ENCODE measurements at regions not wholly inside any gene's neighbourhood (a gene's known extent, or its start where the extent isn't known, plus 50 kb on each side); places are given as distances from the start of the nearest gene placed in this dataset.

GRCh38 chr1:227440182-227440581, 121.9 kb upstream of the CDC42BPA start:
- Histone ChIP-seq H3K4me1 (peaks cover 3% of the 10 kb centered on the region; the same call in 1 of the 2 replicates), H3K9me3 (no peaks in the 10 kb centered on the region), H3K4me3 (no peak overlapping the region), H3K27me3 (ENCODE audit: low read depth) (no peaks in the 10 kb centered on the region), H3K36me3 (replicated peaks) (no peaks in the 10 kb centered on the region)
- DNase-seq (ENCODE audit: low spot score in 2 of 2) = no peak
- in situ Hi-C loops (cut with MboI; ENCODE audit: low sequenced_read_pairs) = no loop called here

- Histone ChIP-seq H3K4me1 (peaks cover 3% of the 10 kb centered on the region; the same call in 1 of the 2 replicates), H3K4me3 (peak overlapping the region; percentile 7; the same call in 1 of the 2 replicates), H3K36me3 (replicated peaks) (no peaks in the 10 kb centered on the region), H3K9me3 (no peaks in the 10 kb centered on the region), H3K27me3 (ENCODE audit: low read depth) (no peaks in the 10 kb centered on the region)
- peak; percentile 26 to 71 for DNase-seq (ENCODE audit: low spot score in 2 of 2)
- in situ Hi-C loops (cut with MboI; ENCODE audit: low sequenced_read_pairs) = loop anchor here (10.0 kb wide), 1 partner anchor 803 kb away; no protein-coding TSS in a partner anchor
These were observed 119.3 kb upstream of the CDC42BPA start for GRCh38 chr1:227437495-227438008.

- no peak overlapping the region for H3K4me3 ChIP-seq
- no peaks in the 10 kb centered on the region for H3K9me3 ChIP-seq
- H3K27me3 ChIP-seq (ENCODE audit: low read depth) = no peaks in the 10 kb centered on the region
- H3K4me1 ChIP-seq = peaks cover 11% of the 10 kb centered on the region
- H3K36me3 ChIP-seq (replicated peaks) = no peaks in the 10 kb centered on the region
- in situ Hi-C loops (cut with MboI; ENCODE audit: low sequenced_read_pairs) = loop anchor here (10.0 kb wide), 1 partner anchor 800 kb away; no protein-coding TSS in a partner anchor
- no peak for DNase-seq (ENCODE audit: low spot score in 2 of 2)
These were observed 116.6 kb upstream of the CDC42BPA start for GRCh38 chr1:227434808-227435444.

GRCh38 chr1:227433663-227434341, 115.5 kb upstream of the CDC42BPA start:
- peaks cover 8% of the 10 kb centered on the region for H3K4me1 ChIP-seq
- H3K27me3 ChIP-seq (ENCODE audit: low read depth) = no peaks in the 10 kb centered on the region
- in situ Hi-C loops (cut with MboI; ENCODE audit: low sequenced_read_pairs) = loop anchor here (10.0 kb wide), 1 partner anchor 799 kb away; no protein-coding TSS in a partner anchor
- no peak for DNase-seq (ENCODE audit: low spot score in 2 of 2)
- no peaks in the 10 kb centered on the region for H3K9me3 ChIP-seq
- no peak overlapping the region for H3K4me3 ChIP-seq
- no peaks in the 10 kb centered on the region for H3K36me3 ChIP-seq (replicated peaks)

- Histone ChIP-seq H3K27me3 (ENCODE audit: low read depth) (no peaks in the 10 kb centered on the region), H3K36me3 (replicated peaks) (no peaks in the 10 kb centered on the region), H3K9me3 (no peaks in the 10 kb centered on the region), H3K4me3 (no peak overlapping the region), H3K4me1 (peaks cover 8% of the 10 kb centered on the region)
- in situ Hi-C loops (cut with MboI; ENCODE audit: low sequenced_read_pairs) = loop anchor here (10.0 kb wide), 1 partner anchor 798 kb away; no protein-coding TSS in a partner anchor
- DNase-seq (ENCODE audit: low spot score in 2 of 2) = no peak
These were observed 114.7 kb upstream of the CDC42BPA start for GRCh38 chr1:227432981-227433380.

- H3K4me3 ChIP-seq = no peak overlapping the region
- no peaks in the 10 kb centered on the region for H3K9me3 ChIP-seq
- H3K27me3 ChIP-seq (ENCODE audit: low read depth) = no peaks in the 10 kb centered on the region
- in situ Hi-C loops (cut with MboI; ENCODE audit: low sequenced_read_pairs) = loop anchor here (10.0 kb wide), 1 partner anchor 797 kb away; no protein-coding TSS in a partner anchor
- peaks cover 8% of the 10 kb centered on the region for H3K4me1 ChIP-seq
- DNase-seq (ENCODE audit: low spot score in 2 of 2) = no peak
- H3K36me3 ChIP-seq (replicated peaks) = no peaks in the 10 kb centered on the region
These were observed 113.9 kb upstream of the CDC42BPA start for GRCh38 chr1:227432181-227432535.

- DNase-seq (ENCODE audit: low spot score in 2 of 2) = no peak
- no peaks in the 10 kb centered on the region for H3K9me3 ChIP-seq
- in situ Hi-C loops (cut with MboI; ENCODE audit: low sequenced_read_pairs) = loop anchor here (10.0 kb wide), 1 partner anchor 795 kb away; no protein-coding TSS in a partner anchor
- H3K4me3 ChIP-seq = no peak overlapping the region
- no peaks in the 10 kb centered on the region for H3K36me3 ChIP-seq (replicated peaks)
- no peaks in the 10 kb centered on the region for H3K27me3 ChIP-seq (ENCODE audit: low read depth)
- H3K4me1 ChIP-seq = peaks cover 8% of the 10 kb centered on the region
These were observed 111.4 kb upstream of the CDC42BPA start for GRCh38 chr1:227429447-227430359.

GRCh38 chr1:227428803-227429202, 110.5 kb upstream of the CDC42BPA start:
- H3K9me3 ChIP-seq = no peaks in the 10 kb centered on the region
- H3K36me3 ChIP-seq (replicated peaks) = no peaks in the 10 kb centered on the region
- H3K4me3 ChIP-seq = no peak overlapping the region
- no peak for DNase-seq (ENCODE audit: low spot score in 2 of 2)
- H3K27me3 ChIP-seq (ENCODE audit: low read depth) = no peaks in the 10 kb centered on the region
- H3K4me1 ChIP-seq = peaks cover 8% of the 10 kb centered on the region
- in situ Hi-C loops (cut with MboI; ENCODE audit: low sequenced_read_pairs) = no loop called here

GRCh38 chr1:227427411-227427810, 109.1 kb upstream of the CDC42BPA start:
- H3K4me3 ChIP-seq = no peak overlapping the region
- no peak for DNase-seq (ENCODE audit: low spot score in 2 of 2)
- in situ Hi-C loops (cut with MboI; ENCODE audit: low sequenced_read_pairs) = no loop called here

GRCh38 chr1:227424953-227425352, 106.7 kb upstream of the CDC42BPA start:
- Histone ChIP-seq H3K4me1 (no peaks in the 10 kb centered on the region), H3K36me3 (replicated peaks) (no peaks in the 10 kb centered on the region)
- DNase-seq (ENCODE audit: low spot score in 2 of 2) = no peak

More at GRCh38 chr1:227427411-227427810, 109.1 kb upstream of the CDC42BPA start:
- peaks cover 8% of the 10 kb centered on the region for H3K4me1 ChIP-seq
- no peaks in the 10 kb centered on the region for H3K36me3 ChIP-seq (replicated peaks)
- H3K27me3 ChIP-seq (ENCODE audit: low read depth) = no peaks in the 10 kb centered on the region
- H3K9me3 ChIP-seq = no peaks in the 10 kb centered on the region

GRCh38 chr1:227424159-227424680, 105.9 kb upstream of the CDC42BPA start:
- Histone ChIP-seq H3K27me3 (ENCODE audit: low read depth) (no peaks in the 10 kb centered on the region), H3K9me3 (no peaks in the 10 kb centered on the region), H3K36me3 (replicated peaks) (no peaks in the 10 kb centered on the region), H3K4me1 (no peaks in the 10 kb centered on the region), H3K4me3 (no peak overlapping the region)
- no peak for DNase-seq (ENCODE audit: low spot score in 2 of 2)
- in situ Hi-C loops (cut with MboI; ENCODE audit: low sequenced_read_pairs) = no loop called here

More at GRCh38 chr1:227424953-227425352, 106.7 kb upstream of the CDC42BPA start:
- H3K9me3 ChIP-seq = no peaks in the 10 kb centered on the region
- in situ Hi-C loops (cut with MboI; ENCODE audit: low sequenced_read_pairs) = no loop called here
- H3K4me3 ChIP-seq = no peak overlapping the region
- no peaks in the 10 kb centered on the region for H3K27me3 ChIP-seq (ENCODE audit: low read depth)

- no peaks in the 10 kb centered on the region for H3K4me1 ChIP-seq
- H3K4me3 ChIP-seq = no peak overlapping the region
- in situ Hi-C loops (cut with MboI; ENCODE audit: low sequenced_read_pairs) = no loop called here
- H3K9me3 ChIP-seq = no peaks in the 10 kb centered on the region
- H3K36me3 ChIP-seq (replicated peaks) = no peaks in the 10 kb centered on the region
- no peak for DNase-seq (ENCODE audit: low spot score in 2 of 2)
- no peaks in the 10 kb centered on the region for H3K27me3 ChIP-seq (ENCODE audit: low read depth)
These were observed 104.3 kb upstream of the CDC42BPA start for GRCh38 chr1:227422581-227422980.

- Histone ChIP-seq H3K4me3 (no peak overlapping the region), H3K9me3 (no peaks in the 10 kb centered on the region), H3K27me3 (ENCODE audit: low read depth) (no peaks in the 10 kb centered on the region), H3K4me1 (no peaks in the 10 kb centered on the region), H3K36me3 (replicated peaks) (no peaks in the 10 kb centered on the region)
- no peak for DNase-seq (ENCODE audit: low spot score in 2 of 2)
- in situ Hi-C loops (cut with MboI; ENCODE audit: low sequenced_read_pairs) = no loop called here
These were observed 101.9 kb upstream of the CDC42BPA start for GRCh38 chr1:227420147-227420546.
